NCI-H460 (cell line): ENCODE measurements at regions not wholly inside any gene's neighbourhood (a gene's known extent, or its start where the extent isn't known, plus 50 kb on each side); places are given as distances from the start of the nearest gene placed in this dataset.
"Not testable (repeated sequence)": the region's sequence is repeated elsewhere in the genome, so short reads cannot be mapped to it uniquely, and the experiment has no call there.

Experiments
- DNase-seq: peaks from one replicate; pipeline ENCODE4 v3.0.0-alpha.2; 2016; ENCODE audit warnings: low read depth; ENCODE audit errors: extremely low read depth

DNA sequence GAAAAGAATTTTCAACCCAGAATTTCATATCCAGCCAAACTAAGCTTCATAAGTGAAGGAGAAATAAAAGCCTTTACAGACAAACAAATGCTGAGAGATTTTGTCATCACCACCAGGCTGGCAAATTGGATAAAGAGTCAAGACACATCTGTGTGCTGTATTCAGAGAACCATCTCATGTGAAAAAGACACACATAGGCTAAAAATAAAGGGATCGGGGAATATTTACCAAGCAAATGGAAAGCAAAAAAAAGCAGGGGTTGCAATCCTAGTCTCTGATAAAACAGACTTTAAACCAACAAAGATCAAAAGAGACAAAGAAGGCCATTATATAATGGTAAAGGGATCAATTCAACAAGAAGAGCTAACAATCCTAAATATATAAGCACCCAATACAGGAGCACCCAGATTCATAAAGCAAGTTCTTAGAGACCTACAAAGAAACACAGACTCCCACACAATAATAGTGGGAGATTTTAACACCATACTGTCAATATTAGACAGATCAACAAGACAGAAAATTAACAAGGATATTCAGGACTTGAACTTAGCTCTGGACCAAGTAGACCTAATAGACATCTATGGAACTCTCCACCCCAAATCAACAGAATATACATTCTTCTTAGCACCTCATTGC lies 55.9 kb upstream of the ACSM6 start:
- not testable (repeated sequence) for DNase-seq

DNA sequence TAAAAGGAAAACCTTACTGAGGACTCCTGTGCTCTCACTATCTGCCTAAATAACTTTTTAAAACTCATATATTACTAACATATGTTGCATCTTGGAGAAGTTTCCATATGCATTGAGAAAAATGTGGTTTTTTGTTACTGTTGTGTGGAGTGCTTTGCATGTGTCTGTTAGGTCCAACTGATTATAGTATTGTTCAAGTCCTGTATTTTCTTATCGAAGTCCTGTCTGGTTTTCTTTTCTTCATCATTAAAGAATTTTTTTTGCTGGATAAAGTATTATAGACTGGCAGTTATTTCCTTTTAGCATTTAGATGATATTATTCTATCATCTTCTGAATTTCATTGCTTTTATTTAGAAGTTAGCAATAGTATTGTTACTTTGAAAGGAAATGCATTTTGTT lies 59.5 kb upstream of the ACSM6 start:
- no peak for DNase-seq

DNA sequence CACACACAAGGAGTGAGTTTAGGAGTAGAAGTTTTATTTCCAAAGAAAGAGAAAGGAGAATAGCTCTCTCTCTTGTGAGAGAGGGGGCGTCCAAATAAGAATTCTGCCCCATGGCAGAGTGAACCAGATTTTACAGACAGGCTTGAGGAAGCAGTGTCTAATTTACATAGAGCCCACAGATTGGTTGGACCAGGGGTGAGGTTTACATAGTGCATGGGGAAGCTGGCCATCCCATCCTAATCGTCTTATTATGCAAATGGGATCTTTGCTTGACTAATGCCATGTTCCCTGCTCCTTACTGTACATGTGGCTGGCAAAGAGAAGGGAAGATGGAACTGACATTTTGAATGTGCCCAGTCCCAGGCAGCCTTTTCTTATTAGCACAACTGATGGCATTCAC lies 60.0 kb upstream of the ACSM6 start:
- DNase-seq = no peak

DNA sequence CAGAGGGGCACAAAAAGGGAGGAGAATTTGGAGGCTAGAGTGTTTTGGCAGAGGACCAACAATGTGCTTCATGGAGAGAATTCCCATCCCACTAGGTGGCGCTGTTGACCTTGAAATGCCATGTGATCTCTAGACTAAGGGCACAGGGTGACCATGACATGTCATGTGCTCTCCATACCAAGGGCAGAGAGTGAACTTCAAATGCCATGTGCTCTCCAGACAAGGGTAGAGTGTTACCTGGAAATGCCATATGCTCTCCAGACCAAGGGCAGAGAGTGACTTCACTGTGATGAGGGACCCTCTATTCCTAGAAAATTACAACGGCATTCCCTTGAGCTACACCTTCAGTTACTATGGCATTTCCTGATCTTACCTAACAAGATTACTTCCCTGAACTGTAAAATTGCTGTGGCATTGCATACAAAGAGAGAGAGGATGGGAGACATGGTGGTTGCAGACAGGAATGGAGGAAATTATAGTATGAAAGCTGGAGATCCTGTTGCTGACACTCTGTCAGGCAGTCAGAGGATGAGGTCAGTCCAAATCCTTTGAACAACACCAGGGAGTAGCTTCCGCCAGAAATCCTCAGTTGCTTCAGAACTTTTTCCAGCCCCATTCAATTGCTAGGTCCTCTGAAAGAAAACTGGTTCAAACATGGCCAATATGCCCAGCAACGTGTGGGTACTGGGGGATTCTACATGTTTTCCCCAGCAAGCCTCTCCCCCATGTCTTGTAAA lies 60.9 kb upstream of the ACSM6 start:
- DNase-seq = peak; percentile 86

DNA sequence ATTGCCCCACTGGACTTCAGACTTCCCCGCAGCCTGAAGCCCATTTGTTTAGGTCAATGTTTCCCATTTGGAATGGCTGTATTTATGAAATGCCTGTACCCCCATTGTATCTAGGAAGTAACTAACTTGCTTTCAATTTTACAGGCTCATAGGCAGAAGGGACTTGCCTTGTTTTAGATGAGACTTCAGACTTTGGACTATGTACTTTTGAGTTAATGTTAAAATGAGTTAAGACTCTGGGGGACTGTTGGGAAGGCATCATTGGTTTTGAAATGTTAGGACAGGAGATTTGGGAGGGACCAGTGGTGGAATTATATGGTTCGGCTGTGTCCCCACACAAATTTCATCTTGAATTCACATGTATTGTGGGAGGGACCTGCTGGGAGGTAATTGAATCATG lies 61.1 kb upstream of the CYP2C8 start:
- not testable (repeated sequence) for DNase-seq

DNA sequence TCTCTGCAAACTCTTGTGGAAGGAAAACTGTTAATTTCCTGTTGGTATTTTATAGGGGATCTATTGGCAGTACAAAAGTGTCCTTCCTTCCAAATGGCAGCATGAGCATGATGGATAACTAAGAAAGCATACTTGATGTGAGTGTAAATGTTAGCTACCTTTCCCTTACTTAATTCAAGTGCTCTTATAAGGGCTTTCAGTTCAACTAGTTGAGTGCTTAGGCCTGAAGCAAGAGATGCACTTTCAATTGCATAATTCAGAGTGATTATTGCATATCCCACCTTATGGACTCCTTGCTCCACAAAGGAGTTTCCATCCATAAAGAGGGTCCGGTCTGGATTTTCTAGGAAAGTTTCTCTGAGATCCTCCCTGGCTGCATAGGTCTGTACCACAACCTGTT lies 56.3 kb upstream of the CYP2C8 start:
- DNase-seq = no peak

DNA sequence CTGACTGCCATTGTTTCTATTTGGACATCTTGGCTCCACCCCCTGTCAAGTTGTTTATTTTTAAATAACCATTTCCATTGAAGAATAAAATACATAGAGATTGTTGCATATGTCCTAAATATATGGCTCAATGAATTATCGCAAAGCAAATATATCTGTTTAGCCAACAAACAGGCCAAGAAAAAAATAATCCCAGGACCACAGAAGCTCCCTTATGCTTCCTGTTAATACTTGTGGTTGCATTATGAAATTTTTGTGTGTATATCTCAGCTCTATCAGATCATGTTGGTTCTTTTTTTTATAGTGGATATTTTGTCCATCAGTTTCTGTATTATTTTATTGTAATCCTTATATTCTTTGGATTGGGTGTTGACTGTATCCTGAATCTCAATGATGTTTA lies 53.4 kb upstream of the CYP2C8 start:
- DNase-seq = no peak

DNA sequence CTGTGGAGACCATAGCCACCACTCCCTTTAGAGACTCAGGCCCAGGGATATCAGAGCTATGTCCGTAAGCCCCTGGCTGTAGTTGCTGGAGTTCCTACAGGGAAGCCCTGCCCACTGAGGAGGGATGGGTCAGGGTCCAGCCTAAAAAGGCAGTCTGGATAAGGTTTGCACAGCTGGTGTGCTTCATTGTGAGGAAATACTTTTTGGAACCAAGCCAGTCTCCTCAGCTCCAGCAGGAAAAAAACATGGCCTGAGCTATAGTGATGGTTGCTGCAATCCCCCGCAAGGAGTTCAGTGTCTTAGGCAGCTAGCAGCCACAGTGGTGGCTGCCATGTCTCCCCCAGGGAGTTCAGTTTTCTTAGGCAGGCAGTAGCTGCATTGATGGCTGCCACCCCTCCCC lies 52.6 kb upstream of the CYP2C8 start:
- DNase-seq = no peak
